Astrocyte (in vitro differentiated cells and primary cell): ENCODE measurements at regions not wholly inside any gene's neighbourhood (a gene's known extent, or its start where the extent isn't known, plus 50 kb on each side); places are given as distances from the start of the nearest gene placed in this dataset.

ENCODE experiments used
- DNase-seq: peaks from one replicate; pipeline ENCODE4 v3.0.0-alpha.2; 2010; ENCODE audit warnings: low read depth
- FAIRE-seq: peaks from 2 replicates; lab custom pipeline; 2011; peaks lifted over from hg19 to GRCh38; lab: Jason Lieb, UNC
- H2AFZ ChIP-seq: 2 replicates; pipeline ENCODE4 v1.6.0; 2012; ENCODE audit warnings: low read depth, low read length, inconsistent platforms
- H3K27ac ChIP-seq: 2 replicates; pipeline ENCODE4 v1.5.1; 2011; ENCODE audit warnings: low read depth, low read length, inconsistent platforms
- H3K27me3 ChIP-seq: 2 replicates; pipeline ENCODE4 v1.6.0; 2011; ENCODE audit warnings: low read length, inconsistent platforms; ENCODE audit not compliant: insufficient read depth
- H3K36me3 ChIP-seq: 2 replicates; pipeline ENCODE4 v1.5.1; 2011; ENCODE audit warnings: low read length, inconsistent platforms; ENCODE audit not compliant: insufficient read depth
- H3K4me1 ChIP-seq: 2 replicates; pipeline ENCODE4 v1.5.1; 2011; ENCODE audit warnings: low read length, inconsistent platforms; ENCODE audit not compliant: insufficient read depth
- H3K4me2 ChIP-seq: 2 replicates; pipeline ENCODE4 v1.6.0; 2012; ENCODE audit warnings: low read length, inconsistent platforms
- H3K4me3 ChIP-seq: 2 replicates; pipeline ENCODE4 v1.5.1; 2011; ENCODE audit warnings: low read depth, mild to moderate bottlenecking, low read length, inconsistent platforms; ENCODE audit not compliant: insufficient read depth
- H3K79me2 ChIP-seq: 2 replicates; pipeline ENCODE4 v1.6.0; 2012; ENCODE audit warnings: mild to moderate bottlenecking, low read length, inconsistent platforms; ENCODE audit not compliant: insufficient read depth
- H3K9ac ChIP-seq: 2 replicates; pipeline ENCODE4 v1.6.0; 2012; ENCODE audit warnings: mild to moderate bottlenecking, low read length, inconsistent platforms
- H3K9me3 ChIP-seq: 2 replicates; pipeline ENCODE4 v1.5.1; 2012; ENCODE audit warnings: low read depth, mild to moderate bottlenecking, low read length, inconsistent platforms; ENCODE audit not compliant: insufficient read depth
- H4K20me1 ChIP-seq: 2 replicates; pipeline ENCODE4 v1.6.0; 2012; ENCODE audit warnings: low read length, inconsistent platforms; ENCODE audit not compliant: insufficient read depth
- H3K27ac Mint-ChIP-seq: one replicate; pipeline ENCODE4 v1.8.0; 2021; ENCODE audit warnings: mild to moderate bottlenecking, mixed read lengths; ENCODE audit not compliant: unreplicated experiment
- H3K27me3 Mint-ChIP-seq: one replicate; pipeline ENCODE4 v1.8.0; 2021; ENCODE audit warnings: low read depth, mixed read lengths; ENCODE audit not compliant: unreplicated experiment
- H3K36me3 Mint-ChIP-seq: one replicate; pipeline ENCODE4 v1.8.0; 2021; ENCODE audit warnings: low read depth, mixed read lengths; ENCODE audit not compliant: unreplicated experiment
- H3K4me1 Mint-ChIP-seq: one replicate; pipeline ENCODE4 v1.8.0; 2021; ENCODE audit warnings: low read depth, mixed read lengths; ENCODE audit not compliant: unreplicated experiment
- H3K4me3 Mint-ChIP-seq: one replicate; pipeline ENCODE4 v1.8.0; 2021; ENCODE audit warnings: mild to moderate bottlenecking, moderate library complexity, mixed read lengths; ENCODE audit not compliant: unreplicated experiment
- H3K9me3 Mint-ChIP-seq: one replicate; pipeline ENCODE4 v1.8.0; 2021; ENCODE audit warnings: mild to moderate bottlenecking, mixed read lengths; ENCODE audit not compliant: unreplicated experiment
- CTCF ChIP-seq: IDR thresholded peaks from 2 replicates; pipeline ENCODE4 v1.5.1; 2011; ENCODE audit warnings: low read depth, mild to moderate bottlenecking, inconsistent platforms, low read length, moderate library complexity; ENCODE audit not compliant: insufficient read depth
- EZH2 ChIP-seq: IDR thresholded peaks from 2 replicates; pipeline ENCODE4 v1.6.1; 2012; ENCODE audit warnings: mild to moderate bottlenecking, low read length, inconsistent platforms; ENCODE audit not compliant: insufficient read depth

DNA sequence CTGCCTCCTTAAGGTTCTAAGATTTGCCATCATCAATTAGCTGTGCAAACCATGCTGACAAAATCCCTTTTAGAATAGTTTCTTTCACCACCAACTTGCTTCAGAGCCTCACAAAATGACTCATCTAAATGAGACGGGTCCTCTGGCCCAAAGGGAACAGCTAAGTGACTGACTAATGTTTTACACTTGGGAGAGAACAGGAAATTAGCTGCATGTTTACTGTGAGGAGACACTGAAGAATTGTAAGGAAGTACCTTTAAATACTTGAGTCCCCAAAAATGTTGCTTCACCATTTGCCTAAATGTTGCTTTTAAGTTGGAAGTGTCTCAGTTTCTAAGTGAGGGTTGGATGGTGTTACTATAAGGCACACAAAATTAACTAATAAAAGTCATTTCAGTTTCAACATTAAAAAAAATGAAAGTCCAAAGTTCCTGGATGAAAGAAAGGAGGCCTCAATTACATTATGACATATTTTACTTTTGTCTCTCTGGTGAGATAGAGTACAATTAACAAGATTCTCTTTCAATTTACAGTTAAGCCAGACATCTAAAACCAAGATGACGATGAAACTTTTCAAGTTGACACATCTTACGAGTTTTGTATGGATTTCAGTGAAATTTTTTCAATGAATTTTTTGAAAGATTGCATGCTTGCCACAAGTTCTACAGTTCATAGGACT lies 229.1 kb upstream of the FN1 start:
- Mint-ChIP-seq H3K27ac (peak overlapping the region; percentile 97), H3K4me1 (peaks cover 53% of the 10 kb centered on the region), H3K27me3 (no peaks in the 10 kb centered on the region), H3K4me3 (no peak overlapping the region), H3K9me3 (no peaks in the 10 kb centered on the region), H3K36me3 (no peaks in the 10 kb centered on the region)
- Histone ChIP-seq H2AFZ (peak overlapping the region; percentile 2), H3K4me3 (no peak overlapping the region), H3K4me2 (peak overlapping the region; percentile 35), H3K4me1 (peaks cover 23% of the 10 kb centered on the region), H3K36me3 (no peaks in the 10 kb centered on the region), H3K27ac (peak overlapping the region; percentile 80), H3K79me2 (no peaks in the 10 kb centered on the region), H3K9ac (peak overlapping the region; percentile 33), H4K20me1 (no peaks in the 10 kb centered on the region), H3K27me3 (no peaks in the 10 kb centered on the region), H3K9me3 (no peaks in the 10 kb centered on the region)
- FAIRE-seq (peak; percentile 100), DNase-seq (peak; percentile 97)
- TF ChIP-seq EZH2 (no peak), CTCF (no peak)

GRCh38 chr2:215662715-215663114 lies 226.8 kb upstream of the FN1 start:
- Mint-ChIP-seq H3K9me3 (no peaks in the 10 kb centered on the region), H3K4me3 (peak overlapping the region; percentile 18), H3K27me3 (no peaks in the 10 kb centered on the region), H3K27ac (peak overlapping the region; percentile 96), H3K4me1 (peaks cover 72% of the 10 kb centered on the region), H3K36me3 (no peaks in the 10 kb centered on the region)
- Histone ChIP-seq H3K4me2 (no peak overlapping the region), H3K9me3 (no peaks in the 10 kb centered on the region), H3K79me2 (no peaks in the 10 kb centered on the region), H3K27me3 (no peaks in the 10 kb centered on the region), H3K4me3 (no peak overlapping the region), H3K36me3 (no peaks in the 10 kb centered on the region), H3K4me1 (peaks cover 39% of the 10 kb centered on the region), H4K20me1 (no peaks in the 10 kb centered on the region), H3K9ac (no peak overlapping the region), H3K27ac (no peak overlapping the region), H2AFZ (no peak overlapping the region)
- DNase-seq = no peak
- peak; percentile 59 for FAIRE-seq
- TF ChIP-seq CTCF = no peak
- TF ChIP-seq EZH2 = no peak

- no peaks in the 10 kb centered on the region for H3K27me3 ChIP-seq
- no peaks in the 10 kb centered on the region for H3K9me3 Mint-ChIP-seq
- peak overlapping the region; percentile 96 for H3K27ac Mint-ChIP-seq
- H3K27ac ChIP-seq = peak overlapping the region; percentile 88
- H3K4me1 Mint-ChIP-seq = peaks cover 77% of the 10 kb centered on the region
- peak overlapping the region; percentile 54 for H3K9ac ChIP-seq
- H4K20me1 ChIP-seq = no peaks in the 10 kb centered on the region
- TF ChIP-seq CTCF (no peak), EZH2 (no peak)
- no peak overlapping the region for H2AFZ ChIP-seq
- no peaks in the 10 kb centered on the region for H3K79me2 ChIP-seq
- no peaks in the 10 kb centered on the region for H3K9me3 ChIP-seq
- H3K4me3 Mint-ChIP-seq = peak overlapping the region; percentile 8
- no peaks in the 10 kb centered on the region for H3K36me3 ChIP-seq
- no peaks in the 10 kb centered on the region for H3K27me3 Mint-ChIP-seq
- H3K4me3 ChIP-seq = no peak overlapping the region
- FAIRE-seq (no peak), DNase-seq (peak; percentile 97)
- no peaks in the 10 kb centered on the region for H3K36me3 Mint-ChIP-seq
- peaks cover 45% of the 10 kb centered on the region for H3K4me1 ChIP-seq
- no peak overlapping the region for H3K4me2 ChIP-seq
Observed at GRCh38 chr2:215660687-215661086, 224.8 kb upstream of the FN1 start.
